HUES6 (cell line): ENCODE measurements at regions not wholly inside any gene's neighbourhood (a gene's known extent, or its start where the extent isn't known, plus 50 kb on each side); places are given as distances from the start of the nearest gene placed in this dataset.

Source experiments
- H3K27ac ChIP-seq: 2 replicates; pipeline ENCODE4 v1.7.0; 2013; ENCODE audit warnings: low read depth, mild to moderate bottlenecking, low read length, inconsistent platforms
- H3K27me3 ChIP-seq: 2 replicates; pipeline ENCODE4 v1.6.1; 2013; ENCODE audit warnings: low read length; ENCODE audit not compliant: control insufficient read depth, insufficient read depth
- H3K36me3 ChIP-seq: 2 replicates; pipeline ENCODE4 v1.6.1; 2013; ENCODE audit warnings: low read length; ENCODE audit not compliant: control insufficient read depth, insufficient read depth
- H3K4me1 ChIP-seq: 2 replicates; pipeline ENCODE4 v1.6.1; 2013; ENCODE audit warnings: low read length; ENCODE audit not compliant: control insufficient read depth, insufficient read depth
- H3K4me3 ChIP-seq: 2 replicates; pipeline ENCODE4 v1.5.1; 2013; ENCODE audit warnings: low read depth, low read length
- H3K9ac ChIP-seq: one replicate; pipeline ENCODE4 v1.6.1; 2013; ENCODE audit warnings: mild to moderate bottlenecking, low read length
- H3K9me3 ChIP-seq: 2 replicates; pipeline ENCODE4 v1.6.1; 2013; ENCODE audit warnings: low read depth, low read length; ENCODE audit not compliant: control insufficient read depth, insufficient read depth

- Histone ChIP-seq H3K9me3 (no peaks in the 10 kb centered on the region), H3K27ac (no peak overlapping the region), H3K4me3 (no peak overlapping the region), H3K9ac (no peak overlapping the region), H3K36me3 (no peaks in the 10 kb centered on the region), H3K4me1 (peaks cover 19% of the 10 kb centered on the region; the same call in 1 of the 2 replicates), H3K27me3 (0 out of 2 replicates have a peak, but pooled peaks cover 4% of the 10 kb centered on the region)
Measured at GRCh38 chr14:56718312-56718711, 92.0 kb downstream of the OTX2 start.

DNA sequence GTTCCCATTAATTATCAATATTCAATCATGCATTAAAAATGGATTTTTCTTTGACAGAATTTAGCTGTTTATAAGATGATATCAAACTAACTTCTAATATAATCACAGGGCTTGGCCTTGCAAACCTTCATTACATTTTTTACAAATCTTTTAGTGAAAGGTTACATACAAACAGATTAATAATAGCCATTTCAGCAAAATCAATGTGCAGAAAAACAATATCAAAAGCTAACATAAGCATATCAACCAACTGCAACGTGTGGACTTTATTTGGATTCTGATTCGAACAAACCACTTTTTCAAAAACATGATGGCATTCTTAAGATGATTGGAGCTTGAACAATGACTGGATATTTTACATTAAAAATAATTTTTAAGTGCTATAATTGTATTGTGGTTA is 93.6 kb downstream of the OTX2 start:
- H3K9me3 ChIP-seq = no peaks in the 10 kb centered on the region
- peaks cover 19% of the 10 kb centered on the region; the same call in 1 of the 2 replicates for H3K4me1 ChIP-seq
- no peak overlapping the region for H3K9ac ChIP-seq
- no peaks in the 10 kb centered on the region for H3K36me3 ChIP-seq
- no peak overlapping the region for H3K4me3 ChIP-seq
- H3K27ac ChIP-seq = no peak overlapping the region
- 0 out of 2 replicates have a peak, but pooled peaks cover 4% of the 10 kb centered on the region for H3K27me3 ChIP-seq

GRCh38 chr14:56715938-56716337 is 94.3 kb downstream of the OTX2 start:
- no peak overlapping the region for H3K27ac ChIP-seq
- H3K36me3 ChIP-seq = no peaks in the 10 kb centered on the region
- H3K4me1 ChIP-seq = peaks cover 19% of the 10 kb centered on the region; the same call in 1 of the 2 replicates
- no peak overlapping the region for H3K9ac ChIP-seq
- H3K9me3 ChIP-seq = no peaks in the 10 kb centered on the region
- H3K27me3 ChIP-seq = 0 out of 2 replicates have a peak, but pooled peaks cover 4% of the 10 kb centered on the region
- no peak overlapping the region for H3K4me3 ChIP-seq

DNA sequence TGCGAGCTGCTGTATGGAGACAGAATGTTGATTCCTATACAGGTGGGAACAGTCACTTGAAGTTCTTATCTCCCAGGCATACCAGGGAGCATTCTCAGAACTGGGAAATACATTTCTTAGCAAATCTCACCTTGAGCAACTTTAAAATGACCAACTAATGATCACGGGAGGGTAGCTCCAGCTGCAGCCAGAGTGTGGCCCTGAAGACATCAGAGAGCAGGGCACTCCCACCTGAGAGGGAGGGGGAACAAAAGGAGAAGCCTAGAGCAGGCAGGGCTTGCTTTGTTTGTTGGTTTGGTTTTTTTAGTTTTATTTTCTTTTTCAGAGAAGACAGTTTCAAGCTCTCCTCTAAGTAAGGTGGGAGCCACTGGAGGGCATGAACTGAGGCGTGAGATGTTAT is 101.1 kb downstream of the OTX2 start:
- Histone ChIP-seq H3K4me1 (peaks cover 15% of the 10 kb centered on the region), H3K36me3 (no peaks in the 10 kb centered on the region), H3K9me3 (no peaks in the 10 kb centered on the region)

GRCh38 chr14:56708704-56709103 is 101.6 kb downstream of the OTX2 start:
- Histone ChIP-seq H3K27ac (no peak overlapping the region), H3K9me3 (no peaks in the 10 kb centered on the region), H3K4me1 (peaks cover 19% of the 10 kb centered on the region), H3K4me3 (no peak overlapping the region), H3K9ac (no peak overlapping the region), H3K36me3 (no peaks in the 10 kb centered on the region), H3K27me3 (no peaks in the 10 kb centered on the region)

More for the DNA sequence above, 101.1 kb downstream of the OTX2 start:
- no peak overlapping the region for H3K9ac ChIP-seq
- H3K4me3 ChIP-seq = no peak overlapping the region
- no peak overlapping the region for H3K27ac ChIP-seq
- no peaks in the 10 kb centered on the region for H3K27me3 ChIP-seq

DNA sequence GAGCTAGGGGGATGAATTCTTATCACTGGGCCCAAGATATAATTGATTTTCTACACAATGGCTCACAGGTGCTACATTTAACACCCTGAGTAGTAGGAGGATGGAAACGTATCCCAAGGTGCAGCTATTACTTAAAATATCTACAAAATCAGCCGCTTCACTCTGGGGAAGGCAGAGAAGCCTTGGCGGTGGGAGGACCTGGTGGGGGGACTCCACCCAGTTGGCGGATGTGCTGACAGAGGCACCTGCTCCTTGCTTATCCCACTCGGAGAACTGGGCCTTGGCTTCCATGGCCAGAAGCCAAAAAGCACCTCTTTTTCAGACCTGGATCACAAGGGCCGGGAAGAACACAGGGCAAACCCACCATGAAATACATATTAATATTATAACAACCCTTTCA is 106.3 kb downstream of the OTX2 start:
- Histone ChIP-seq H3K27ac (no peak overlapping the region), H3K4me3 (no peak overlapping the region), H3K9me3 (no peaks in the 10 kb centered on the region), H3K36me3 (no peaks in the 10 kb centered on the region), H3K9ac (no peak overlapping the region), H3K27me3 (no peaks in the 10 kb centered on the region), H3K4me1 (peaks cover 17% of the 10 kb centered on the region; the same call in 1 of the 2 replicates)

GRCh38 chr14:56702515-56702914 is 107.8 kb downstream of the OTX2 start:
- Histone ChIP-seq H3K4me3 (no peak overlapping the region), H3K27me3 (no peaks in the 10 kb centered on the region), H3K4me1 (peaks cover 12% of the 10 kb centered on the region; the same call in 1 of the 2 replicates), H3K9ac (no peak overlapping the region), H3K9me3 (no peaks in the 10 kb centered on the region), H3K27ac (no peak overlapping the region), H3K36me3 (no peaks in the 10 kb centered on the region)
